NCI-H748 treated with DMSO at 0.1 percent for 48 hours (cell line): ENCODE measurements at regions not wholly inside any gene's neighbourhood (a gene's known extent, or its start where the extent isn't known, plus 50 kb on each side); places are given as distances from the start of the nearest gene placed in this dataset.
"Not testable (repeated sequence)": the region's sequence is repeated elsewhere in the genome, so short reads cannot be mapped to it uniquely, and the experiment has no call there.

Experiments used
- DNase-seq: peaks from one replicate; lab custom pipeline; 2025; lab: John Stamatoyannopoulos, UW

- no peak for DNase-seq
These were observed 240.7 kb downstream of the TFEC start for GRCh38 chr7:115789901-115790300.

GRCh38 chr7:115789473-115789872 lies 241.1 kb downstream of the TFEC start:
- not testable (repeated sequence) for DNase-seq

GRCh38 chr7:115782696-115783490 lies 247.7 kb downstream of the TFEC start:
- peak; percentile 72 for DNase-seq

DNA sequence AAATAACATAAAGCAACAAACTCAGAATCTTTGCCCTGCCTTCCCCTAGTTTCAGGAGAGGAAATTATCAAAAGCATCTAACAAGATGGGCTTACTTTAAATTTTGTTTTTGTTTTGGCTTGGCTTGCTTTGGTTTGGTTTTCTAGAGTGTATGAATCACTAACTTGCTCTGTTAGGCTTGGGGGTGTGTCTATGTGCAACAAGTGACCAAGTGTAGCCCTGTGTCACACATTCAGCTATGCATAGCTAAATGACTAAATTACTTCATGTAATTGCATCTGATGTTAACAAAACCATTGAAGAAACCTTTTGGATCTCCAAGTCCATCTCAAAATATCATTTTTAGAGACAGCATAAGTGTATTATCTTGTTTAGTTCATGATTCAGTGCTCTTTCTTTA lies 251.0 kb downstream of the TFEC start:
- DNase-seq, result no peak

DNA sequence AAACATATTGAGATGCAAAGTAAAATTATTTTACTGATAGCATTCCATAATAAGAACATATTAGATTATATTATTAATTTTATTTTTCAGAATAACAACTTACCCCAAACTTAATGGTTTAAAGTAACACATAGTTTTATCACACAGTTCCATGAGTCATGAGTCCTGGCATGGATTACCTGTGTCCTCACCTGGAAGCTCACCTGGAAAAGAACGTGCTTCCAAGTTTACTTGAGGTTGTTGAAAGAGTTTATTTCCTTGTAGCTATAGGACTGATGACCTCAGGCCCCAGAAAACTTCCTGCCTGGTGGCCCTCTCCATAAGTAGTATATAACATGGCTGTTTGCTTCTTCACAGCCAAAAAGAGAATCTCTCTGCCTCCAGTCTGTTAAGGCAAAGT lies 254.6 kb downstream of the TFEC start:
- DNase-seq, result no peak

GRCh38 chr7:115763347-115763746 lies 267.2 kb downstream of the TFEC start:
- DNase-seq, result no peak

DNA sequence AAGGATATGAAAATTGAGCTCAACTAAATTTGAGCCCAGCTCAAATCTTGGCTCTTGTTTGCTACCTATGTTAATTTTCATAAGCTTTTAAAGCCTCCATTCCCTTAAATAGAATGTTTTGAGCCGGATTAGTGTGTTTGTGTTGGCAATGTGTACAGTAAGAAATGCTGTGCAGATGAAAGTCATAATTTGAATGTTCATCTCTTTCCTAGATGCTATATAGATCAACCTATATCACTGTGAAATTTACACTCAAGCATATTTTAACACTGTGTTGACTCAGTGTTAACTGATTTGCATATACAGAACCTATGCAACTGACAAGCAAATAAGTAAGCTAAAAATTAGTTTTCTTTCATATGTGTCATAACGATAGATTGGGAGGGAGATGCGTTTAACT lies 272.5 kb downstream of the TFEC start:
- no peak for DNase-seq

GRCh38 chr7:115754226-115754625 lies 276.3 kb downstream of the TFEC start:
- DNase-seq, result no peak

GRCh38 chr7:115749924-115750323 lies 280.6 kb downstream of the TFEC start:
- no peak for DNase-seq

- peak; percentile 49 for DNase-seq
These were observed 282.3 kb downstream of the TFEC start for GRCh38 chr7:115748123-115748738.

DNA sequence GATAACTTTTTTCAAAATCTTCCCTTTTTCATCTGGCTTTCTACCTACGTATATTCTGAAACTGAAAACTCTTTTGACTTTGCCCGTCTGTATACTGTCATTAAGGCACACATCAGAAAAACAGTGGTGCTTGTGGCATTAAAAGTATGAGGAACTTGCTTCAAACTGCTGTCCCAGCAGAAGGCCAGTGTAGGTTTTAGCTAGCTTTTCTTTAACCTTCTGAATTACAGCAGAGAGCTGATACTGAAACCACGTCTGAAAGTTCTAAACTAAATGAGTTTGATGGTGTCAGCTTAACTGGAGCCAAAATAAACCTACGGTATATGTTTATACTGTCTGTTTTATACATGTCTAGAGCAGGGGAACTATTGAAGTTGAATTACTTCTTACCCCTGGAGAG lies 283.4 kb downstream of the TFEC start:
- no peak for DNase-seq

- DNase-seq, result no peak
These were observed 290.5 kb downstream of the TFEC start for GRCh38 chr7:115740043-115740442.

GRCh38 chr7:115734641-115735040 lies 295.9 kb downstream of the TFEC start:
- no peak for DNase-seq

GRCh38 chr7:115731796-115732471 lies 298.6 kb downstream of the TFEC start:
- no peak for DNase-seq

GRCh38 chr7:115728518-115728917 lies 302.0 kb downstream of the TFEC start:
- peak; percentile 98 for DNase-seq

- peak; percentile 100 for DNase-seq
These were observed 306.0 kb downstream of the TFEC start for GRCh38 chr7:115724400-115725056.

GRCh38 chr7:115722302-115722977 lies 308.1 kb downstream of the TFEC start:
- no peak for DNase-seq

- DNase-seq, result no peak
These were observed 309.0 kb downstream of the TFEC start for GRCh38 chr7:115721293-115722217.

- no peak for DNase-seq
These were observed 310.6 kb downstream of the TFEC start for GRCh38 chr7:115719963-115720362.

DNA sequence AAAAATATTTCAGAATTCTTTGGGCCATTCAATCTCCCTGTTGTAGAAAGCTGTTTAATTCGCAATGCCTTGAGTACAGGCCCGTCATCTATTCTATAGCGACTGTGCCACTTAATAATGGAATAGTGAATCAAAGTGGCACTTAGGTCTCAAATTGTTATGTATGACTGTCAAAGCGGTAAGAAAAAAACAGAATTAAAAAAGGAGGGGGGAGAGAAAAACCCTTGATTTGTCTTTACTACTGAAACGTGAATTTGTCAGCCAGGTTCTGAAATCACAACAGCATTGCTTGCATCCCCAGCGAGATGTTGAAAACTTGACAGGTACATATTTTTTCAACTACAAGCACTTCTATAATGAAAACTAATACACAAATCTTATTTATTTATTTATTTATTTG lies 320.9 kb downstream of the TFEC start:
- DNase-seq, result no peak

DNA sequence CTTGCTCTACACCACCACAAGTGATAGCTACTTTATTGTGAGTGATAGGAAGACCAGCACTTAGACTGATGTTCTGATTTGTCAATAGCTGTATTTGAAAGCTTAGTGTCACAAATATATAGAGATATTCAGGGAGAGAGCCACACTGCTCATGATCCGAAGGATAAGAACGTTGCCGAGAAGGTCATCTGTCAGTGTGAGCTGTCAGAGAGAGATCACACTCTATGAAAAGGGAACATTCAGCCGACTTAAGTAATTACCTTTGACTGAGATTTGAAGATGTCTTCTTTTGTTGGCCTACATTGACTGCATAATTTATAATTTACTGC lies 322.6 kb downstream of the TFEC start:
- DNase-seq, result no peak
